Mesenchymal stem cell (in vitro differentiated cells and primary cell): ENCODE measurements at regions not wholly inside any gene's neighbourhood (a gene's known extent, or its start where the extent isn't known, plus 50 kb on each side); places are given as distances from the start of the nearest gene placed in this dataset.

Experiments used
- DNase-seq: peaks from one replicate; pipeline ENCODE4 v3.0.0-alpha.2; 2013
- H2AFZ ChIP-seq: one replicate; pipeline ENCODE4 v1.6.1; 2013; ENCODE audit warnings: low read depth, mild to moderate bottlenecking, control low read depth, inconsistent platforms, low read length, moderate library complexity
- H2AK5ac ChIP-seq: 2 replicates; pipeline ENCODE4 v1.6.1; 2013; ENCODE audit warnings: low read length, moderate library complexity, mild to moderate bottlenecking, inconsistent platforms; ENCODE audit not compliant: severe bottlenecking
- H2BK120ac ChIP-seq: one replicate; pipeline ENCODE4 v1.6.1; 2013; ENCODE audit warnings: low read depth, mild to moderate bottlenecking, inconsistent platforms, low read length, moderate library complexity
- H2BK12ac ChIP-seq, 2 experiments: one replicate each; pipeline ENCODE4 v1.6.1; 2013; ENCODE audit warnings: inconsistent platforms in 2 of 2, low read length in 2 of 2, mild to moderate bottlenecking in 2 of 2, moderate library complexity in 2 of 2, control low read depth in 1 of 2
- H2BK15ac ChIP-seq: one replicate; pipeline ENCODE4 v1.6.1; 2013; ENCODE audit warnings: mild to moderate bottlenecking, low read depth, inconsistent platforms; ENCODE audit not compliant: poor library complexity, severe bottlenecking
- H2BK5ac ChIP-seq: 2 replicates; pipeline ENCODE4 v1.6.1; 2013; ENCODE audit warnings: low read depth, mild to moderate bottlenecking, low read length, control low read depth, inconsistent platforms; ENCODE audit not compliant: poor library complexity, severe bottlenecking
- H3K14ac ChIP-seq, 2 experiments: one replicate each; pipeline ENCODE4 v1.6.1; 2013; ENCODE audit warnings: inconsistent platforms in 2 of 2, low read length in 2 of 2, control low read depth in 1 of 2, mild to moderate bottlenecking in 1 of 2, moderate library complexity in 1 of 2
- H3K18ac ChIP-seq, 2 experiments: one replicate each; pipeline ENCODE4 v1.6.1; 2013; ENCODE audit warnings: inconsistent platforms in 2 of 2, low read length in 2 of 2, control low read depth in 1 of 2, low read depth in 1 of 2, mild to moderate bottlenecking in 1 of 2
- H3K23ac ChIP-seq, 2 experiments: one replicate each; pipeline ENCODE4 v1.6.1; 2013; ENCODE audit warnings: inconsistent platforms in 2 of 2, low read length in 2 of 2, mild to moderate bottlenecking in 2 of 2, moderate library complexity in 2 of 2, control low read depth in 1 of 2
- H3K27ac ChIP-seq: 2 replicates; pipeline ENCODE4 v1.5.1; 2013; ENCODE audit warnings: mild to moderate bottlenecking, moderate library complexity, low read length, control low read depth, inconsistent platforms; ENCODE audit not compliant: poor library complexity, severe bottlenecking
- H3K27me3 ChIP-seq, 2 experiments: 2 replicates each; pipeline versions ENCODE4 v1.6.1 to v1.7.0; 2013; ENCODE audit warnings: low read length in 2 of 2, mild to moderate bottlenecking in 2 of 2, moderate library complexity in 2 of 2, control low read depth in 1 of 2, inconsistent platforms in 1 of 2; ENCODE audit not compliant: control insufficient read depth in 1 of 2, insufficient read depth in 1 of 2
- H3K36me3 ChIP-seq, 2 experiments: 2 replicates each; pipeline versions ENCODE4 v1.6.1 to v1.7.0; 2013; ENCODE audit warnings: low read length in 2 of 2, control low read depth in 1 of 2, inconsistent platforms in 1 of 2, low read depth in 1 of 2, mild to moderate bottlenecking in 1 of 2; ENCODE audit not compliant: insufficient read depth in 2 of 2, control insufficient read depth in 1 of 2
- H3K4ac ChIP-seq, 2 experiments: one replicate each; pipeline ENCODE4 v1.6.1; 2013; ENCODE audit warnings: inconsistent platforms in 2 of 2, low read length in 2 of 2, mild to moderate bottlenecking in 2 of 2, moderate library complexity in 2 of 2, control low read depth in 1 of 2, low read depth in 1 of 2
- H3K4me1 ChIP-seq: 2 replicates; pipeline ENCODE4 v1.6.1; 2013; ENCODE audit warnings: low read depth, low read length, control low read depth; ENCODE audit not compliant: control insufficient read depth, insufficient read depth
- H3K4me2 ChIP-seq: 2 replicates; pipeline ENCODE4 v1.6.1; 2013; ENCODE audit warnings: low read length, mild to moderate bottlenecking, inconsistent platforms; ENCODE audit not compliant: poor library complexity, severe bottlenecking
- H3K4me3 ChIP-seq, 2 experiments: 2 replicates each; pipeline versions ENCODE4 v1.5.1 to v1.7.0; 2013; ENCODE audit warnings: low read length in 2 of 2, mild to moderate bottlenecking in 2 of 2, control low read depth in 1 of 2, low read depth in 1 of 2; ENCODE audit not compliant: insufficient read depth in 1 of 2
- H3K79me1 ChIP-seq: replicated peaks from 2 replicates; pipeline ENCODE4 v1.6.1; 2013; ENCODE audit warnings: mild to moderate bottlenecking, control low read depth, low read length, inconsistent platforms; ENCODE audit not compliant: poor library complexity, severe bottlenecking
- H3K9ac ChIP-seq: 2 replicates; pipeline ENCODE4 v1.7.0; 2013; ENCODE audit warnings: mild to moderate bottlenecking, low read length, moderate library complexity
- H3K9me3 ChIP-seq: 2 replicates; pipeline ENCODE4 v1.7.0; 2013; ENCODE audit warnings: mild to moderate bottlenecking, low read length; ENCODE audit not compliant: control insufficient read depth
- H4K8ac ChIP-seq: one replicate; pipeline ENCODE4 v1.6.1; 2013; ENCODE audit warnings: inconsistent platforms, mild to moderate bottlenecking, low read length, moderate library complexity
- H4K91ac ChIP-seq: one replicate; pipeline ENCODE4 v1.6.1; 2013; ENCODE audit warnings: mild to moderate bottlenecking, low read length, inconsistent platforms
- WGBS: methylation state at CpG from one replicate; pipeline ENCODE4 v1.1.7; 2013; ENCODE audit warnings: mixed read lengths; 5-methylcytosine and 5-hydroxymethylcytosine counted together

DNA sequence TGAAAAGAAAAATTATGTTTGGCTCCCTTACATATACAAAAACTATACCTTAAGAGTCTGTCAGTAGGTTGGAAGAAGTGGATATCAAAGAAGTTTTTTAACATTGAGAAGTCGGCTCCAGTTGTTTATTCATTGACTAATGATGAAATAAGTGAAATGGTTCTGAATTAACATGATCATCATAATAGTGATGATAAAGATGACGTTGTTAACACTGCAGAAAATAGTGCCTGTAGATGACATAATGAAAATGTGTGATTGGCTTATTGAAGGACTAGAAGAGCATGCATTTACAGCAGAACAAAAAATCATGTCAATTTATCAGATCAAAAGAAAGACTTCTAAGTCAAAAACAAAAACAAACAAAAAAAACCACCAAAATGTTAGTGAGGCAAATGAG, 1125.4 kb upstream of the NXPH2 start:
- Histone ChIP-seq H2AK5ac (no peak overlapping the region), H4K8ac (no peak overlapping the region), H3K4me3 (no peak overlapping the region), H3K14ac (no peak overlapping the region), H3K36me3 (no peaks in the 10 kb centered on the region), H3K27me3 (no peaks in the 10 kb centered on the region), H3K79me1 (no peaks in the 10 kb centered on the region), H3K4ac (no peak overlapping the region), H2BK120ac (no peak overlapping the region), H2AFZ (no peak overlapping the region), H3K9me3 (no peaks in the 10 kb centered on the region), H4K91ac (no peak overlapping the region), H2BK12ac (no peak overlapping the region), H3K9ac (no peak overlapping the region), H3K4me1 (no peaks in the 10 kb centered on the region), H3K18ac (no peak overlapping the region), H2BK5ac (no peak overlapping the region), H3K23ac (no peak overlapping the region), H3K4me2 (no peak overlapping the region), H2BK15ac (no peak overlapping the region), H3K27ac (no peak overlapping the region)
- no peak for DNase-seq
- WGBS = 100% methylated on average over 1 of the region's 2 CpGs

DNA sequence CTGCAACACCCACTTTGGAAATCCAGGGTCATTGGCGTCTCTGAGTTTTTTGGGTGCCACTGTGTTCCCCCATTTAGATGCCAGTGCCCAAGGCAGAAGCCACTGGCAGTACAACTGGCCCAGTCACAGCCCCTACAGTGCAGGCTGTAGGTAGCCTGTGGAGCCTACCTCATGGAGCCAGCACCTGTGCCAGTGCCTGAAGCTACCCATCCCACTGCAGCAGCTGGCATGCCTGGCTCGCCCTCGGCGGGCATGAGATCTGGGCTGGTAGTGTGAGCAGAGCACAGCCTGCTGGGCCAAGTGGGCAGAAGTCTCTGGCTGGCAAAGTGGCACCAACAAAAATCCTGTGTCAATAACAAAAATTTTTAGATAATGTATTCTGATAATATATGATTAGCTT, 1111.4 kb upstream of the NXPH2 start:
- 96% methylated on average over 4 of the region's 4 CpGs for WGBS
- no peak overlapping the region for H3K9ac ChIP-seq

DNA sequence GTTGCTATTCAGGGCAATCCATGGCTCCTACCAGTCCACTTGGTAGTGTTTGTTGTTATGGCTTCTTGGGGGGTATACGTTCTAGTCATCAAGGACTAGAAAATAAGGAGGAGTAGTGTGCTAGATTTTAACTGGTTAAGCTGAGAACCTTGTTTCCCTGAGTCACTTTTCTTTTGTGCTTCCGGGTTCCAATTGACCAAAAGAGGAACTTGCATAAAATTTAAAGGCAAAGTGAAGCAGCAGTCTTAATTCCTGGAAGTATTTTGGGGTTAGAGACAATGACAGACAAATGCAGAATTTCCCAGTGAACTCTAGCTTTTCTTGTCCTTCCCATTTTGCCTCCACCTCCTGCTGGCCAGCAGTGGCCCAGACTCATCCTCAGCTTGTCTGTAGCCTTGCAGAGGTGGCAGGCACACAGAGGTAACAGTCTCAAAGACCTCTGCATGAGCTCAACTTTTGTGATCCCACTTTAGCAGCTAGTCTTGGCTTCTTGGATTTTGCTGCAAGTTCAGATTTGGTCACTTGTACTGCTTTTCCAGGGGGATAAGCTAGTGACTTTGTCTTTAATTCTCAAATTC, 1105.8 kb upstream of the NXPH2 start:
- WGBS = 86% methylated on average over 2 of the region's 2 CpGs
- H3K4ac ChIP-seq = no peak overlapping the region
- no peak overlapping the region for H4K91ac ChIP-seq
- peaks cover 3% of the 10 kb centered on the region for H3K9me3 ChIP-seq
- H2BK15ac ChIP-seq = no peak overlapping the region
- no peaks in the 10 kb centered on the region for H3K27me3 ChIP-seq
- H2BK120ac ChIP-seq = no peak overlapping the region
- H2AFZ ChIP-seq = no peak overlapping the region
- no peak overlapping the region for H2AK5ac ChIP-seq
- H2BK12ac ChIP-seq = no peak overlapping the region
- H3K4me3 ChIP-seq = no peak overlapping the region
- H3K14ac ChIP-seq = no peak overlapping the region
- DNase-seq = no peak
- no peak overlapping the region for H3K4me2 ChIP-seq
- H3K36me3 ChIP-seq = no peaks in the 10 kb centered on the region
- no peak overlapping the region for H3K9ac ChIP-seq
- no peaks in the 10 kb centered on the region for H3K4me1 ChIP-seq
- no peak overlapping the region for H2BK5ac ChIP-seq
- H3K79me1 ChIP-seq = no peaks in the 10 kb centered on the region
- no peak overlapping the region for H4K8ac ChIP-seq
- no peak overlapping the region for H3K23ac ChIP-seq
- H3K27ac ChIP-seq = no peak overlapping the region
- H3K18ac ChIP-seq = no peak overlapping the region

More for the DNA sequence above, 1111.4 kb upstream of the NXPH2 start:
- Histone ChIP-seq H4K8ac (no peak overlapping the region), H3K14ac (no peak overlapping the region), H2BK15ac (no peak overlapping the region), H3K4me3 (no peak overlapping the region), H2BK120ac (no peak overlapping the region), H3K4me2 (no peak overlapping the region), H2BK12ac (no peak overlapping the region), H2BK5ac (no peak overlapping the region), H3K27me3 (no peaks in the 10 kb centered on the region), H3K23ac (no peak overlapping the region), H2AK5ac (no peak overlapping the region), H3K9me3 (peaks cover 3% of the 10 kb centered on the region), H3K79me1 (no peaks in the 10 kb centered on the region), H3K36me3 (no peaks in the 10 kb centered on the region), H3K18ac (no peak overlapping the region), H3K4ac (no peak overlapping the region), H4K91ac (no peak overlapping the region), H3K4me1 (no peaks in the 10 kb centered on the region), H3K27ac (no peak overlapping the region), H2AFZ (no peak overlapping the region)
- no peak for DNase-seq

DNA sequence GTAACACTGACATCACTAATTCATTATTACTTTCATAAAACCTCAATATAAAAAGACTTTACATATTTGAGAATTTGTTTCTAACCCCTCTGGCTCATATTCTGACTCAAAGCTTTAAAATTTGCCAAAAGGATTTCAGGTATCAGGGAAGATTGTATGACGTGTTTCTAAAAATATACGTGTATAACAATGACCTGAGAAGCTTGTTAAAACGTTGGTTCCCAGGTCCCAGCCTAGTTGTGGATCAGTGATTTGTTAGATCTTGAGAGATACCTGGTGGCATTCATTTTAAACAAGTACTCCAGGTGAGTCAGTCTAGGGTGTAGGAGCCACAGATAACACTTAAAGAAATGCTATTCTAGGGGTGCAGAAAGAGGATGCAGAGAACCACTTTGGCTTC, 1096.8 kb upstream of the NXPH2 start:
- Histone ChIP-seq H3K23ac (no peak overlapping the region), H3K4ac (no peak overlapping the region), H3K4me3 (no peak overlapping the region), H3K9me3 (no peaks in the 10 kb centered on the region), H3K27ac (no peak overlapping the region), H3K14ac (no peak overlapping the region), H3K18ac (no peak overlapping the region), H2BK5ac (no peak overlapping the region), H3K4me1 (no peaks in the 10 kb centered on the region), H2BK12ac (no peak overlapping the region), H2AFZ (no peak overlapping the region), H2BK120ac (no peak overlapping the region), H4K8ac (no peak overlapping the region), H3K4me2 (no peak overlapping the region), H4K91ac (no peak overlapping the region), H2AK5ac (no peak overlapping the region), H3K9ac (no peak overlapping the region), H3K36me3 (no peaks in the 10 kb centered on the region), H3K79me1 (no peaks in the 10 kb centered on the region), H3K27me3 (no peaks in the 10 kb centered on the region), H2BK15ac (no peak overlapping the region)
- 71% methylated on average over 3 of the region's 3 CpGs for WGBS
- DNase-seq = no peak
